WTC11 (cell line): ENCODE measurements at regions not wholly inside any gene's neighbourhood (a gene's known extent, or its start where the extent isn't known, plus 50 kb on each side); places are given as distances from the start of the nearest gene placed in this dataset.

Experiments used
- IRF2 ChIP-seq: sonication (generic); formaldehyde crosslinking; IDR thresholded peaks from 2 replicates; pipeline ENCODE4 v1.8.0; 2022; ENCODE audit warnings: low read depth, missing genetic modification reagents, borderline replicate concordance
- NFE2L1 ChIP-seq: sonication (generic); formaldehyde crosslinking; IDR thresholded peaks from 2 replicates; pipeline ENCODE4 v1.8.1; 2023; ENCODE audit warnings: missing genetic modification reagents
- TCF7 ChIP-seq: sonication (generic); formaldehyde crosslinking; IDR thresholded peaks from 2 replicates; pipeline ENCODE4 v1.8.0; 2022; ENCODE audit warnings: mild to moderate bottlenecking, low read depth, missing genetic modification reagents, moderate library complexity
- TF ChIP-seq, protein P1 (sequence below): sonication (generic); formaldehyde crosslinking; conservative IDR thresholded peaks from 2 replicates; pipeline ENCODE4 v1.8.1; 2022; ENCODE audit warnings: mild to moderate bottlenecking, missing genetic modification reagents

DNA sequence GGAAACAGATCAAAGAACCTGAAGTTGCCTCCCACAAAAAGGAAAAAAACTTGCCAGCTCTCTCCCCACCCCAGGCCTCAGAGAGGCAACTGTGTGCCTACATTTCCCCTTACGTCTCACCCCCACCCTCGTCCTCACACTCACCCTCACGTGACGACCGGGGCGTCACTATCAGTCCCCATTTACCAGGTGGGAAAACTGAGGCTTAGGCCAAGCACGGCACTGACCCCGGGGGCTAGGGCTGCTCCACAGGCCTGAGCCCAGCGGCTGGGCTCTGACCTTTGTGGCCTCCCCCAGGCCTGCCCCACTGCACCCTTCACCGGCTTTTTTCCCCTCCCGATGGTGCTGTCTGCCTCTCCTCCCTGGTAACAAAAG is 51.5 kb upstream of the RUNX3 start:
- TF ChIP-seq TCF7 (CRISPR knock-in tag): no peak
- TF ChIP-seq, protein P1, sequence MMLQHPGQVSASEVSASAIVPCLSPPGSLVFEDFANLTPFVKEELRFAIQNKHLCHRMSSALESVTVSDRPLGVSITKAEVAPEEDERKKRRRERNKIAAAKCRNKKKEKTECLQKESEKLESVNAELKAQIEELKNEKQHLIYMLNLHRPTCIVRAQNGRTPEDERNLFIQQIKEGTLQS (CRISPR knock-in tag): no peak
- TF ChIP-seq IRF2 (CRISPR knock-in tag): no peak
- no peak for TF ChIP-seq NFE2L1
